ENCODE measurements at regions not wholly inside any gene's neighbourhood (a gene's known extent, or its start where the extent isn't known, plus 50 kb on each side); places are given as distances from the start of the nearest gene placed in this dataset.

- no peak for TF ChIP-seq CTCF (IDR thresholded peaks at IDR 0.05)
- no peak for TF ChIP-seq POLR2A (IDR thresholded peaks at IDR 0.05)
Measured at GRCh38 chr10:47087667-47088066, 176.4 kb downstream of the PTPN20 start.
